Fibroblast of lung (primary cell): ENCODE measurements at regions not wholly inside any gene's neighbourhood (a gene's known extent, or its start where the extent isn't known, plus 50 kb on each side); places are given as distances from the start of the nearest gene placed in this dataset.

Source experiments
- EZH2 ChIP-seq: IDR thresholded peaks from 2 replicates; pipeline ENCODE4 v1.5.1; 2012; ENCODE audit warnings: low read length, control low read depth, mild to moderate bottlenecking; ENCODE audit errors: missing control alignments
- TF ChIP-seq, protein P1 (sequence below), 2 donors: IDR thresholded peaks in 1 of 2; conservative IDR thresholded peaks in 1 of 2; 1 replicate in 1 of 2; 2 replicates in 1 of 2; pipeline ENCODE4 v1.5.1; 2011 to 2012; ENCODE audit warnings: low read length in 2 of 2, control low read depth in 1 of 2, inconsistent platforms in 1 of 2, low read depth in 1 of 2, mild to moderate bottlenecking in 1 of 2

DNA sequence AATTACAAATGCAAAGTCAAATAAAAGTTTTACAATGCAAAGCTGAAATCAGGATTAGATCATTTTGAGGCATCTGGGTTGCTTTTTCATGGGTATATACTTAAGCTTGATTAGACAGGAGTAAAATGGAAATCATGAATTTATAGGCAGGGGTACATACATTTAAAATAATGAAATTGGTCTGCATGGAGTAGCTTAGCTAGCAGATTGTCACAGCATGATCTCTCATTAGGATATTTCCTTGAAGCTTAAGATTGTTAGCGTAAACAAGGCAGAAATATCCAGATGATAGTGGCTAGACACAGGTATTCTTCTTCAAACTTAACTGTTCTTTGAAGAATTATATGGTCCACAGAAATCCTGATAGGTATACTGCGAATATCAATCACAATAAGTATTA is 1627.0 kb upstream of the PCDH20 start:
- TF ChIP-seq, protein P1, sequence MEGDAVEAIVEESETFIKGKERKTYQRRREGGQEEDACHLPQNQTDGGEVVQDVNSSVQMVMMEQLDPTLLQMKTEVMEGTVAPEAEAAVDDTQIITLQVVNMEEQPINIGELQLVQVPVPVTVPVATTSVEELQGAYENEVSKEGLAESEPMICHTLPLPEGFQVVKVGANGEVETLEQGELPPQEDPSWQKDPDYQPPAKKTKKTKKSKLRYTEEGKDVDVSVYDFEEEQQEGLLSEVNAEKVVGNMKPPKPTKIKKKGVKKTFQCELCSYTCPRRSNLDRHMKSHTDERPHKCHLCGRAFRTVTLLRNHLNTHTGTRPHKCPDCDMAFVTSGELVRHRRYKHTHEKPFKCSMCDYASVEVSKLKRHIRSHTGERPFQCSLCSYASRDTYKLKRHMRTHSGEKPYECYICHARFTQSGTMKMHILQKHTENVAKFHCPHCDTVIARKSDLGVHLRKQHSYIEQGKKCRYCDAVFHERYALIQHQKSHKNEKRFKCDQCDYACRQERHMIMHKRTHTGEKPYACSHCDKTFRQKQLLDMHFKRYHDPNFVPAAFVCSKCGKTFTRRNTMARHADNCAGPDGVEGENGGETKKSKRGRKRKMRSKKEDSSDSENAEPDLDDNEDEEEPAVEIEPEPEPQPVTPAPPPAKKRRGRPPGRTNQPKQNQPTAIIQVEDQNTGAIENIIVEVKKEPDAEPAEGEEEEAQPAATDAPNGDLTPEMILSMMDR (conservative IDR thresholded peaks at IDR 0.05 in 1 of 2, IDR thresholded peaks at IDR 0.05 in 1 of 2; ENCODE audit: low read depth in 1 of 2, low read length in 2 of 2) = no peak
- TF ChIP-seq EZH2 = no peak
